HL-60 (cell line): ENCODE measurements at regions not wholly inside any gene's neighbourhood (a gene's known extent, or its start where the extent isn't known, plus 50 kb on each side); places are given as distances from the start of the nearest gene placed in this dataset.

Experiments
- CTCF ChIP-seq: IDR thresholded peaks from one replicate; pipeline ENCODE4 v1.5.1; 2011; ENCODE audit warnings: low read length, control low read depth, inconsistent platforms; ENCODE audit not compliant: insufficient read depth
- GABPA ChIP-seq: IDR thresholded peaks from 2 replicates; pipeline ENCODE4 v1.6.1; 2012; ENCODE audit warnings: low read depth
- POLR2AphosphoS5 ChIP-seq: IDR thresholded peaks from 2 replicates; pipeline ENCODE4 v1.6.1; 2012; ENCODE audit warnings: low read depth
- REST ChIP-seq: IDR thresholded peaks from 2 replicates; pipeline ENCODE4 v1.6.1; 2012; ENCODE audit warnings: low read depth; ENCODE audit not compliant: insufficient replicate concordance
- SPI1 ChIP-seq: IDR thresholded peaks from 2 replicates; pipeline ENCODE4 v1.6.1; 2012; ENCODE audit warnings: low read depth, mild to moderate bottlenecking, borderline replicate concordance

- TF ChIP-seq CTCF (no peak), GABPA (no peak), SPI1 (no peak), REST (no peak), POLR2AphosphoS5 (no peak)
These were observed 324.8 kb upstream of the AZI2 start for GRCh38 chr3:28673446-28673845.
